NCI-H345 treated with DMSO at 0.1 percent for 48 hours (cell line): ENCODE measurements at regions not wholly inside any gene's neighbourhood (a gene's known extent, or its start where the extent isn't known, plus 50 kb on each side); places are given as distances from the start of the nearest gene placed in this dataset.
"Not testable (repeated sequence)": the region's sequence is repeated elsewhere in the genome, so short reads cannot be mapped to it uniquely, and the experiment has no call there.

Experiments
- DNase-seq: peaks from one replicate; lab custom pipeline; 2025; ENCODE audit not compliant: unreplicated experiment; lab: John Stamatoyannopoulos, UW

DNA sequence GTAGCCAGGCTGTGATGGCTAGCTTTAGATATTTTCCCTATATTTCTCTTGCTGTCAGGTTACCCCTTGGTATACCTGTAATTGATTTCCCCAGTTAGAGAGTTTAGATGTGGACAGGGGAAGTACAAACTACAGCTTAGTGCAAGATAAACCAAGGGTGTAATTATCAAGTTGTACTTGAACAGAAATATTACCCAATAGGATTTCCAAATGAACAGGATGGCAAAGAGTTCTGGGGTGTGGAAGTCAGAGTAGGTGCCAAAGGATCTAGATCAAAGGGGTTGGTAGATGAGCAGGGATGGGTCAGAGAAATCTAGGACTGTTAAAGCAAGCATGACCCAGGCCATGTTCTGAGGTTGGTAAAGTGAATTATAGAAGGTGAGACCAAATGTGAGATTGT is 585.2 kb downstream of the CCDC85A start:
- DNase-seq, result no peak

DNA sequence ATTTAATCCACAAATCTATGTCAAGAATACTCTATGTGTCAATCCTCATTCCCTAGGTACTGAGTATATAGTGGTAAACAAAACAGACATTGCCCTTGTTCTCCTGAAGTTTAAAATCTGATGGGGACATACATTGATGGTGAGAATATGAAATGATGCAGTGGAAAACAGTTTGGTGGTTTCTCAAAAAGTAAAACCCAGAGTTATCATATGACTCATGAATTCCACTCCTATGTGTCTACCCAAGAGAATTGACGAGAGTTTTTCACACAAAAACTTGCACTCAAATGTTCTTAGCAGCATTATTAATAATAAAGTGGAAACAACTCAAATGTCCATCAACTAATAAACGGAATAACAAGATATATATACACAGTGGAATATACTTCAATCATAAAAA is 586.7 kb downstream of the CCDC85A start:
- no peak for DNase-seq

DNA sequence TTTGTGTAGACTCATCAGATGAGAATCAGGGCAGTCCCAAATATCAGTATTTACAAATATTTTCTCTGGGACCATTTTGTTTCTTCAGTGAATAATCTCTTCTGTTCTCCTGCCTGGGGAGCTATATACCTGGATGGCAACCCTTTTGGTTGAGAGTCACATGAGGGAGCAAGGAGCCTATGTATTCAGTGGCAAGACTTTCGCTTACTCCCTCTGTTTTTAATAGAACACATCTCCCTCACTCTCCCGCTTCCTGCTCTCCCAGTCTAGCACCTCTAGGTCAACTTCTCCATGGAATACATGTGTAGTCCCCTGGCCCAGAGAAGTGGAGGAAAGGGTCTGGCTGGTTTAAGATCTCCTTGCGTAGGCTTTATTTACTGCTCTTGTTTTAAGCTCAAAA is 600.3 kb downstream of the CCDC85A start:
- DNase-seq, result no peak

DNA sequence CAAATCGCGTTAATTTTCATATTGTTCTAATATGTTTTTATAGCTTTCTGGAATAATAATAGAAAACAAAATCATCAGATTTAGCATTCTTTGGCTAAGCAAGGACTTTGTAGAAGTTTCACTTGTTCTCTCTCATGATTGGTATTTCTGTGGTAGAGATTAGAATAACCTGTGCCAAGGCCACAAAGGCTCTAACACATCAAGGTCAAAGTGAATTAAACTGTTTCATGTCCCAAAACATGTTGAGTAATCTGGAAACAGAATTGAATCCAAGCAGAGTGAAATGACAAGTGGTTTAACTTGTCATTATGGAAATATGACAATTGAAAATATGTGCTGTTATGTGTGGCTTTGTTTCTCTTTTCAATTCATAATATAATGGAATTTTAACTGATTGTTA is 617.4 kb downstream of the CCDC85A start:
- DNase-seq, result no peak

DNA sequence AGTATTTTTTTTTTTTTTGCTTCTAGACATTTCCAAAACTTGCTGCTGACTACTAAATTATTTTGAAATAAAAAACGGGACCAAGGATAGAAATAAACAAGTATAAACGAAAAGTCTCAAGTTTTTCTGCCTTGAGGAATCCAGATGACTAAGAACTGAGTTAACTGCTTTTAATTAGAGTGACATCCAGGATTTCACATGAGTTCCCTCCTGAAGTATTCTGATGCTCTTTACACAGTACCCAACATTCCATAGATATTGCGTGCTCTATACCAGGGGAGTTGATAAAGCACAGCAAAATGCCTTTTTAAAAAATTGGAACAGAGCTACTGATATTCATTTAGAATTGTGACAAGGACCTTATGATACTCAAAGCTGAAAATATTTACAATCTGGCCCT is 618.0 kb downstream of the CCDC85A start:
- DNase-seq, result no peak

DNA sequence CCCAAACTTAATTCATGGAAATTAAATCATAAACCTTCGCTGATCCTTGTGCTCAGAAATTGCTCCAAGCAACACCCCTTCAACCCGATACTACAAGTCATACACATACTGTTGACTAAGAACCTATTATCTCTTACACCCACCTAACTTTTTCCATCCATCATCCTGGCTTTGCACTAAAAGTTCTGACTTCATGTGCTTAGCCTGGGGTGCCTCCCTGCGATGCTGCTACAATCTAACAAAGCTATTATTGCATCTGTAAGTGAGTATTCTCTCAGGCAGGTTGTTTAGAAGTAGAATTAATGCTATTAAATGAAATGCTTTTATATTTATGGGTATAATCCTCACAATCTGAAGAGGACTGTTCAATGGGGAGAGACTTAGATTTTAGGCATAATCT is 619.8 kb downstream of the CCDC85A start:
- no peak for DNase-seq

DNA sequence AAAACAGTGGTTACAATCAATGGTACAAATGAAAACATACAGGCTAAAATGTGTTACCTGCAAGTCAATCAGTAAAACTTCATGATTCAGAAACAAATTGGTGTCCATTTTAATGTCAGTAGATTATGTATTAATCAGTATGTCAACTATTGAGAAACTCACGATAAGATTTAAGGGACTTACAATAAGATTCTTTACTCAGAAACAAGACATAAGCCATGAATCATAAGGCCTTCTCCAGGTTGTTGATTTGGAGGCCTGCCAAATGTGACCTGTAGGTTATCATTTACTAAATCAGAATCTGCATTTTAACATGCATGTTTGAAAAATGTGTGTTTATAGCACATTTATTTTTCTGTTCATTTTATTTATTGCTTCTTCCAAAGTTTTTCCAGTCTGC is 623.1 kb downstream of the CCDC85A start:
- DNase-seq, result no peak

DNA sequence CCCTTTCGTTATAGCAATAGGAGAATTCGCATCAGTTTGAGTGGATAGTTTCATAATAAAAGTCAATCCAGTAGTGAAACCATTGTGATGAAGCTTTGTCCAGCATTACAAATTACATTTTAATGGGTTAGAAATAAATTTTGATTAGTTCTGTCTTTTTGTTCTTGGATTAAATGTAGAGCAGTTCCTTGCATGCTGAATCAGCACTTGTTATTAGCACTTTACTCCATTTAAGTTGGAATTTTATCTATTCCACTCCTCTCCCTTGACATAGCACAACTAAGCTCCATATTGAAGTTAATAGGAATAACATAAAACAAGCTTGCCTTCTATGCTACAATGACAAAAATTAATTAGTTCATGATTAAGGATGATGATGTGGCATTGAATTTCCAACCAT is 624.1 kb downstream of the CCDC85A start:
- DNase-seq, result no peak

DNA sequence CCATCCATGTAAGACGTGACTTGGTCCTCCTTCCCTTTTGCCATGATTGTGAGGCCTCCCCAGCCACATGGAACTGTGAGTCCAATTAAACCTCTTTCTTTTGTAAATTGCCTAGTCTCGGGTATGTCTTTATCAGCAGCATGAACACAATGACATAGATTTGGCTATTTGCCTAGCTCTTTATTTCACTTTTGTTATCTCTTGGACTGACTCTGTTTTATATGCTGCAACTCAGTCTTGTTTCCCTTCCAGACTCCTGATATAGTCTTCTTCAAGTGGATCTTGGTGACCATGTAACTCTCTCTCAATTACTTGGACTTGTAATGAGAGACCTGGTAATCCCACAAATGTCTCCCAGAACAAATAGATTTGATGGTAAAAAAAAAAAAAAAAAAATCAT is 627.6 kb downstream of the CCDC85A start:
- DNase-seq, result no peak

DNA sequence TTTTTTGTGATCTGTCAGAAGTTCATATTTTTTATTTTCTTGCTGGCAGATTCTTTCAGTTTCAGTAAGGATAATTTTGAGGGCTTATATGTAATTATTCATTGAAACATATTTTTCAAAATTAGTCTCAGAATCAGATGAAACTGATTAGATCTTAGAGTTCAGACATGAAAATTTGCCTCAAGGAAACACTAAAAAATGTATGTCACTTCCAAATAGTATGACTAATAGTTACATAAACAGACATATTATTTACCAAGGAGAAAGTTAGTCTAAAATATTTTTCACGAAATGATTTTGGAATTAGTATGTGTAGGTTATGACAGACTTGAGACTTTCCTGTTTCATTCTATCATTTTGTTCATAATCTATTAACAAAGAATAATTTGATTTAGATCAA is 628.6 kb downstream of the CCDC85A start:
- no peak for DNase-seq

DNA sequence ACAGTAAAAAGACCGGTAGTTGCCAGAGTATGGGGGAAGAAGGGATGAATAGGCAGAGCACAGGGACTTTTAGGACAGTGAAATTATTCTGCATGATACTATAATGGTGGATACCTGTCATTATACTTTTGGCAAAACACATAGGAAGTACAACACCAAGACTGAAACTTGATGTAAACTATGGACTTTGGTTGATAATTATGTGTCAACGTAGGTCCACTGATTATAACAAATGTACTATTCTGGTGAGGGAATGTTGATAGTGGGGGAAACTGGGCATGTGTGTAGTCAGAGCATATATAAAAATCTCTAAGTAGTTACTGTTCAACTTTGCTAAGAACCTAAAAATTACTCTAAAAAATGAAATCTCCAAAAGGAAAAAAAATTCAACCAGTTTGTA is 629.7 kb downstream of the CCDC85A start:
- no peak for DNase-seq

DNA sequence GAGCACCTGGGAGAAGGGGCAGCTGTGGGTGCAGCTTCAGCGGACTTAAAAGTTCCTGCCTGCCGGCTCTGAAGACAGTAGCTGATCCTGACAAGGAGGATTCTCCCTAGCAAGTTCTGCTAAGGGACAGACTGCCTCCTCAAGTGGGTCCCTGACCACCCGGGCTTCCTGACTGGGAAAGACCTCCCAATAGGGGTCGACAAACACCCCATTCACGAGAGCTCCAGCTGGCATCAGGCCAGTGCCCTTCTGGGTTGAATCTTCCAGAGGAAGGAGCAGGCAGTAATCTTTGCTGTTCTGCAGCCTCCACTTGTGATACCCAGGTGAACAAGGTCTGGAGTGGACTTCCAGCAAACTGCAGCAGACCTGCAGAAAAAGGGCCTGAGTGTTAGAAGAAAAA is 632.9 kb downstream of the CCDC85A start:
- DNase-seq, result no peak

DNA sequence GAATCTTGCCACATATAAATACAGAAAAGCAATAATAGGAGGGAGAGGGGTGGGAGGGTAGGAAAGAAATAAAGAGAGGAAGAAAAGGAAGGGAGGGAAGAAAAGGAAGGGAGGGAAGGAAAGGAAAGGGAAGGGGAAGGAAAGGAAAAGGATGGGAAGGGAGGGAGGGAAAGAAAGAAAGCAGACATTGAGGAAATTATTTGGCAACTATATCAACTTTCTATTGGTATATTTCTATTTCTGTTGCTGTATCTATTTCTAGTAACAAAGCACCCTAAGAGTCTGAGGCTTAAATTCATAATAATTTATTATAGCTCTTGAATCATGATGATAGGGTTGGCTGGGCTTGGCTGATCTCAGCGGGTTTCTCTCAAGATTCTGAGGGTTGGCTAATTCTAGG is 648.0 kb downstream of the CCDC85A start:
- no peak for DNase-seq

DNA sequence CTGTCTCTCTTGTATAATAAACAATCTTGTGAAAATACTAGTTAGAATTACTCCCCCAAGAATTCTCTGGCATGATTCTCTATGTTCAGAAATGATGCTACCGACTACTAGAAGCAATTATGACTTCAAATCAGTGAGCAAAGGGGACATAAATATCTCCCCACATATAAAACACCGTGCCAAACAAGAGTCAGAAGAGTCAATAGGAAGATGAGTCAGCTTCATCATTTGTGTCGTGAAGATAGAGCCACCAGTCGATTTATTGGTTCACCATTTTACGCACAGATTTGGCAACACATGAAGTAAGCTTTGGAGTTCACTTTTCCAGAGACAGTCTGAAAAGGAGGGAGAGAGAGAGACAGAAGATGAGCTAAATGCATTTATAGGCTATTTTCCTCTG is 650.9 kb downstream of the CCDC85A start:
- no peak for DNase-seq

DNA sequence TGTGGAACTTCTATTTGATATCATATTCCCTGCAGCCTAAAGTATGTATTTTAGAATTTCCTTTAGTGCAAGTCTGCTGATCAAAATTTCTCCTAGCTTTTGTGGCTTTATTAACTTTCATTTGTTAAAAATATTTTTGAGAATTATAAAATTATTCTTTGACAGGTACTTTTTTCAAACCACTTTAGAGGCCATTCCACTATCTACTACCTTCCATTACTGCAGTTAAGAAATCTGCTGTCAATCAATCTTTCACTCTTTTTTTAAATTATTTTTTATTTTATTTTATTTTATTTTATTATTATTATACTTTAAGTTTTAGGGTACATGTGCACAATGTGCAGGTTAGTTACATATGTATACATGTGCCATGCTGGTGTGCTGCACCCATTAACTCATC is 656.2 kb downstream of the CCDC85A start:
- DNase-seq, result not testable (repeated sequence)

DNA sequence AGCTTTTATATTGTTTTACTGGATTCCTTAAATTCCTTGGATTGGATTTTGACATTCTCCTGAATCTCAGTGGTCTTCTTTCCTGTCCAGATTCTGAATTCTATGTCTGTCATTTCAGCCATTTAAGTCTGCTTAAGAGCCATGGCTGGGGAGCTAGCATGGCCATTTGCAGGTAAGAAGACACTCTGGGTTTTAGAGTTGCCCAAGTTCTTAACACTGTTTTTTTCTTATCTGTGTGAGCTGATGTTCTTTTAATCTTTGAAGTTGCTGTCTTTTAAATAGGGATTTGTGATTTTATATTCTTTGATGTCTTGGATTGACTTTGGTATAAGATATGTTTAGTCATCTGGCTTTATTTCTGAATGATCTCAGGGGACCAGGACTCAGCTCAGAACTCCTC is 677.2 kb downstream of the CCDC85A start:
- DNase-seq, result no peak

DNA sequence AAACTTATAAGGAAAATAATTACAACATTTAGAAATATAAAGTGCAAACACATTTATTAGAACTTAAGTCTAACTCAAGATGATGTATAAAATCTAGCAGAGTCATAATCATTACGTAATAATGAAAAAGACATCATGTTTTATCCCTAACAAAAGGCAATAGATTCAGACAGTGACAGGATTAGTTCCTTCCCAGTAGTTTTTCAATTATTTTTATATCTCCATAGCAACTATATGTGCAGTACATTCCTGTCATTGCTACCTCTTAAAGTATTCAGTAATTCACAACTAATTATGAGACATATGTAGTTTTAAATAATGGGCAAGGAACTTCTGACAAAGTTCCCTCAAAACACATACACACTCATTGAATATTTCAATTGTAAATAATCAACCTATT is 687.9 kb downstream of the CCDC85A start:
- DNase-seq, result no peak

DNA sequence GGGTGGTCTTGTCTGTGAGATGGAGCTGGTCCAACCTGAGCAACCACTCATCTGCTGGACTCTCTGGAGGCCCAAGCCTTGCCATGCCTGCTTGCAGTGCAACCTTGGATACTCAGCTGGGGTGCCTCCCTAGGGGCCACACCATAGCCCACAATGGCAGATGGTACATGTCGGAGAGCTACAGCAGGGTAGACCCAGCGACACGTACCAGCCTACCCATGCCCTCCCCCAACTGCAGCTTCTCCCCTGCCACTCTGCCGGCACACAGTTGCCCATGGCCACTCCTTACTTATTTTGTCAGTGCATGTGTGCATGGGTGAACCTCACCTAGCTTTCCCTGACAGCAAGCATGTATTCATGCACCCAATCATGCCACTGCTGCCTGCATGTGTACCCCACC is 690.9 kb downstream of the CCDC85A start:
- no peak for DNase-seq

DNA sequence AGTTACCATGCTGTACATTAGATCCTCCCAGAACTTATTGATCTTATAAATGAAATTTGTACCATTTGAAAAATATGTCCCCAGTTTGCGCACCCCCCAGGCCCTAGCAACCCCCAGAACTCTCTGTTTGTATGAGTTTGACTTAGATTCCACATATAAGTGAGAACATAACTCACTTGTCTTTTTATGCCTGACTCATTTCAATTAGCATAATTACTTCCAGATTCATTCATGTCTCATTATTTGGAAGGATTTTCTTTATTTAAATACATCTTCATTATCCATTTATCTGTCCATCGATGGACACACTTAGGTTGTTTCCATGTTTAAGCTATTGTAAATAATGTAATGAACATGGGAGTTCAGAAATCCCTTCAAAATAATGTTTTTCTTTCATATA is 705.9 kb downstream of the CCDC85A start:
- DNase-seq, result no peak

DNA sequence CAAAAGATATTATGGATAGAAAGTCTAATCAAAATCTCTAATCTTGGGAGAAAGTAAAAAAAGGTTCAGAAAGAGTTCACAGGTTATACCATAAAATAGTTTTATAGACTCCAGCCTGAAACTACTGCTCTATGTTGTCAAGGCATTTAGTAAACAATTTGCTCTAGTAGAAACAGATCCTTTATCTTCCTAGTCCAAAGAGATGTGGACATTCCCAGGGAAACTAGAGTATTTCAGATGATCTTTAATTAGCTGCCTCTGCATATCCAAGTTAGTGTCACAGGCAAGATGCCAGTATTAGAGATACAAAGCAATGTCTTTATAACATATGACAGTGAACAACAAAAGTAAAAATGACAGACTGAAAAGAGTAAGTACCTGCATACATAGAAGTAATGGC is 708.6 kb downstream of the CCDC85A start:
- DNase-seq, result no peak

DNA sequence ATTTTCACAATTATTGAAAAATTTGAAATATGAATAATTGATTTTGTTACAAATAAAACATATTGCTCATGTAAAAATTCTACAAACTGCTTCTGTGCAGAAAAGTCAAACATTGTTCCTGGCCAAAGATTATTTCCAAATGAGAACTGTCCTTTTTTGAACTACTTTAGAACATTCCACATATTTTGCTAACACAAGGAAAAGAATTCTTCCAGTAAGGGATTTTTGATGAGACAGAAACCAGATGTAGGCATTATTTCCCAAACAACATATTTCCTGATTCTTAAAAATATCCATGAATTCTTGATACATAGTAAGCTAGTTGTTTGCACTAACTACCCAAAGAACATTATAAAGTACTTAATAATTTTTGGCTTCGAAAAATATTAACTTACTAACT is 715.2 kb downstream of the CCDC85A start:
- no peak for DNase-seq

DNA sequence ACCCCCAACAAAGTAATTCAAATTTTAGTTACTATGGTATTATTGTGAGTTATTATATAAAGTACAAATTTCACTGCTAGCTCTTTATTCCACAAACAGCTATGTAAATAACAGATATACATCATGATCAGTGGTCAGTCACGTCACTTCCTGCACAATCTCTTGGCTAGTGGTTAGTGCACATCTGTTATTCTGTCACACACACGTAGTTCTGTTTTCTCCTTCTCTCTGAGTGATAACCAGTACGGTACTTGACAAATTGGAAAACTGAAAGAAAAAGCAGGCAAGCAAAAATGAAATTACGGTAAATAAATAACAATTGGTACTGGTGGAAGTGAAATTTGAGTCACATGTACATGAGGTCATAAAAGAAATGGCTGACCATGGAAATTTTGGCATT is 728.7 kb downstream of the CCDC85A start:
- no peak for DNase-seq

DNA sequence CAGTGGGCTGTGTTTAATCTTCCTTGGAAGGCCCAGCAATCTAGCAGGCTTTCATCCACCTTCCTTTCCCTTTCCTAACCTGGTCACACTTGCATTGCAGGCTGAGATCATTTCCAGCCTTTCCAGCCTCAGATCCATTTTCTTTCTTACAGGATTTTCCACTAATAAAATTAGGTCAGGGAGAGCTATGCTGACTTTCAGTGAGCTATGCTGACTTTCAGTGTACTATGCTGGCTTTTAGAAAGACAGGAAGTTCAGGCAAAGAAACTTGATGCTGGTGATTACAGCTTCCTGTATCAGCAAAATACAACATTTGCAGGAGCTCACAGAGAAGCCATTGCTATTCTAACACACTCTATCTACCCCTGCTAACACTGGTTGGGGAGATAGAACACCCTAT is 735.0 kb downstream of the CCDC85A start:
- no peak for DNase-seq

DNA sequence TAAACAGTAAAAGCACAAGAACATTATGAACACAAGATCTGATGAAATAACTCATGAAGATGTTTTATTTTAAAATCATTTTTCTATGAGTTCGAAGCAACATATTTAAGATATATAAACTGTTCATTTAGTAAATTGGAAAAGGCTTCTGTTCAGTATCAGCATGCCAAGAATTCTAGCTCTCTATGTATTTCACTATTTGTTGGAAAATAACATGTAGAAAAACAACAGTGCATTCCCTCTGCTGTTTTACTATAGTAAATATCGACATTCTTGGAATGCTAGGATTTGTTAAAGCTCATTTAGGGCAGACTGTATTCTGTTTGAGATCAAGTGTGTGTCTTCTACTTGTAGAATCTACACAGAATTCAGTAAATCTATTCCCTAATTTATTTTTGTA is 750.2 kb downstream of the CCDC85A start:
- DNase-seq, result no peak
